Endothelial cell of umbilical vein (primary cell): ENCODE measurements at regions not wholly inside any gene's neighbourhood (a gene's known extent, or its start where the extent isn't known, plus 50 kb on each side); places are given as distances from the start of the nearest gene placed in this dataset.

Experiments
- BruUV-seq: library from RNA; stranded (reverse); fragments of 400-500 nt; replicated peaks from 2 replicates; lab custom pipeline; 2021; lab: Mats Ljungman, UMichigan
- CTCF ChIA-PET: fragments of 300-600, 350-600 bp; sonication (Branson Sonifier 250); formaldehyde crosslinking; loops from one replicate; lab custom pipeline; 2021; ENCODE audit warnings: antibody characterized with exemption, inconsistent platforms; lab: Charles Lee
- POLR2A ChIA-PET: fragments of 300-600, 350-600 bp; sonication (Branson Sonifier 250); formaldehyde crosslinking; loops from one replicate; lab custom pipeline; 2021; ENCODE audit warnings: antibody characterized with exemption, inconsistent platforms; lab: Charles Lee
- DNase-seq: peaks from one replicate; pipeline ENCODE4 v3.0.0-alpha.2; 2011; ENCODE audit warnings: low read depth, low spot score
- FAIRE-seq: peaks from 2 replicates; lab custom pipeline; 2011; peaks lifted over from hg19 to GRCh38; lab: Jason Lieb, UNC
- H2AFZ ChIP-seq: 2 replicates; pipeline ENCODE4 v1.6.0; 2012; ENCODE audit warnings: low read depth, low read length, control low read depth, inconsistent platforms
- H3K27ac ChIP-seq: 2 replicates; pipeline ENCODE4 v1.5.1; 2011; ENCODE audit warnings: low read depth, mild to moderate bottlenecking, control low read depth, low read length, moderate library complexity; ENCODE audit not compliant: insufficient read depth
- H3K27me3 ChIP-seq, 2 experiments: 2 replicates each; pipeline versions ENCODE4 v1.6.0 to v1.6.1; 2011; ENCODE audit warnings: low read length in 2 of 2, mixed read lengths in 1 of 2; ENCODE audit not compliant: control insufficient read depth in 2 of 2, insufficient read depth in 2 of 2
- H3K36me3 ChIP-seq, 2 experiments: 2 replicates in 1 of 2; 3 replicates in 1 of 2; pipeline ENCODE4 v1.5.1; 2011; ENCODE audit warnings: low read length in 2 of 2, mild to moderate bottlenecking in 1 of 2, moderate library complexity in 1 of 2; ENCODE audit not compliant: control insufficient read depth in 2 of 2, insufficient read depth in 2 of 2; ENCODE audit errors: extremely low read depth in 1 of 2
- H3K4me1 ChIP-seq: 3 replicates; pipeline ENCODE4 v1.5.1; 2011; ENCODE audit warnings: mild to moderate bottlenecking, low read length; ENCODE audit not compliant: control insufficient read depth, insufficient read depth; ENCODE audit errors: extremely low read depth
- H3K4me2 ChIP-seq: 2 replicates; pipeline ENCODE4 v1.6.1; 2011; ENCODE audit warnings: low read length, control low read depth, mixed read lengths; ENCODE audit not compliant: insufficient read depth
- H3K4me3 ChIP-seq, 3 experiments: fragments of 200-600 bp in 1 of 3; sonication (generic), shearing (Covaris generic) in 1 of 3; replicated peaks in 1 of 3; 2 replicates each; pipeline ENCODE4 v1.5.1; 2011 to 2016; ENCODE audit warnings: control low read depth in 3 of 3, low read length in 3 of 3, mild to moderate bottlenecking in 2 of 3, inconsistent platforms in 1 of 3, low read depth in 1 of 3, moderate library complexity in 1 of 3; ENCODE audit not compliant: insufficient read depth in 1 of 3
- H3K79me2 ChIP-seq: 2 replicates; pipeline ENCODE4 v1.6.0; 2012; ENCODE audit warnings: low read length, inconsistent platforms; ENCODE audit not compliant: control insufficient read depth, insufficient read depth
- H3K9ac ChIP-seq: replicated peaks from 2 replicates; pipeline ENCODE3; 2011; ENCODE audit warnings: low read length, control low read depth; ENCODE audit not compliant: insufficient read depth; ENCODE audit errors: extremely low read depth
- H3K9me1 ChIP-seq: replicated peaks from 3 replicates; pipeline ENCODE4 v1.6.0; 2011; ENCODE audit warnings: mild to moderate bottlenecking, low read length; ENCODE audit not compliant: control insufficient read depth, insufficient read depth; ENCODE audit errors: extremely low read depth
- H3K9me3 ChIP-seq: replicated peaks from 2 replicates; pipeline ENCODE4 v1.5.1; 2012; ENCODE audit warnings: low read length, inconsistent platforms; ENCODE audit not compliant: control insufficient read depth, insufficient read depth
- H4K20me1 ChIP-seq: replicated peaks from 2 replicates; pipeline ENCODE3; 2011; ENCODE audit warnings: mild to moderate bottlenecking, low read length; ENCODE audit not compliant: control insufficient read depth, insufficient read depth; ENCODE audit errors: extremely low read depth
- CTCF ChIP-seq, 2 donors: IDR thresholded peaks; 1 replicate in 1 of 2; 2 replicates in 1 of 2; pipeline ENCODE4 v1.5.1; 2011; ENCODE audit warnings: low read length in 2 of 2, mild to moderate bottlenecking in 2 of 2, moderate library complexity in 2 of 2, control low read depth in 1 of 2, inconsistent platforms in 1 of 2, low read depth in 1 of 2; ENCODE audit not compliant: insufficient read depth in 1 of 2; ENCODE audit errors: extremely low read depth in 1 of 2
- FOS ChIP-seq: IDR thresholded peaks from 2 replicates; pipeline ENCODE4 v1.6.1; 2011; ENCODE audit warnings: mild to moderate bottlenecking, low read length, moderate library complexity, borderline replicate concordance; ENCODE audit not compliant: insufficient read depth
- MAX ChIP-seq: IDR thresholded peaks from 2 replicates; pipeline ENCODE4 v1.6.1; 2011; ENCODE audit not compliant: insufficient read depth, insufficient read length
- dilution Hi-C: fragments of 300-500 bp; cut with MboI; formaldehyde crosslinking; loops from one replicate; pipeline ENCODE4 v1.15.0; 2019; ENCODE audit warnings: low sequenced_read_pairs; ENCODE audit not compliant: extremely low pct_ligation_motif_present
- intact Hi-C: fragments of 100-400 bp; cut with micrococcal nuclease; formaldehyde crosslinking; loops from one replicate; pipeline ENCODE4 v1.10.0; 2022

GRCh38 chr3:56917361-56918110 lies 115.8 kb upstream of the ARHGEF3 start:
- H3K36me3 ChIP-seq: no peaks in the 10 kb centered on the region

GRCh38 chr3:56916716-56917360 lies 115.1 kb upstream of the ARHGEF3 start:
- dilution Hi-C loops: no loop called here

More at GRCh38 chr3:56917361-56918110, 115.8 kb upstream of the ARHGEF3 start:
- DNase-seq (no peak), FAIRE-seq (no peak)
- Histone ChIP-seq H2AFZ (peak overlapping the region; percentile 48), H3K9me1 (no peaks in the 10 kb centered on the region), H3K79me2 (no peaks in the 10 kb centered on the region), H3K9me3 (no peaks in the 10 kb centered on the region), H3K9ac (no peak overlapping the region), H4K20me1 (no peaks in the 10 kb centered on the region), H3K4me1 (peaks cover 35% of the 10 kb centered on the region), H3K27ac (peak overlapping the region; percentile 42), H3K27me3 (no peaks in the 10 kb centered on the region), H3K4me2 (peak overlapping the region; percentile 35), H3K4me3 (no peak overlapping the region)
- CTCF ChIA-PET: interaction anchor here (0.9 to 2.0 kb wide), 3 partner anchors 61 to 116 kb away, joined by 3 to 7 read pairs (median 5); partner anchors contain the start of gene ARHGEF3
- dilution Hi-C loops: no loop called here
- BruUV-seq: TSS peak; percentile 93
- TF ChIP-seq FOS (no peak), MAX (no peak)
- intact Hi-C loops: loop anchor here (5.0 kb wide), 1 partner anchor 40 kb away; no protein-coding TSS in a partner anchor
- POLR2A ChIA-PET: no interaction called here

More at GRCh38 chr3:56916716-56917360, 115.1 kb upstream of the ARHGEF3 start:
- POLR2A ChIA-PET: no interaction called here
- TF ChIP-seq CTCF (IDR thresholded peaks at IDR 0.05; ENCODE audit: extremely low read depth in 1 of 2, insufficient read depth in 1 of 2, low read depth in 1 of 2, low read length in 2 of 2): no peak
- Histone ChIP-seq H3K4me1 (peaks cover 30% of the 10 kb centered on the region), H3K9ac (no peak overlapping the region), H3K27ac (no peak overlapping the region), H4K20me1 (no peaks in the 10 kb centered on the region), H3K4me2 (no peak overlapping the region), H3K4me3 (no peak overlapping the region), H3K36me3 (no peaks in the 10 kb centered on the region), H3K9me3 (no peaks in the 10 kb centered on the region), H3K27me3 (no peaks in the 10 kb centered on the region), H3K9me1 (no peaks in the 10 kb centered on the region), H2AFZ (no peak overlapping the region), H3K79me2 (no peaks in the 10 kb centered on the region)
- CTCF ChIA-PET: interaction anchor here (0.9 to 2.0 kb wide), 3 partner anchors 60 to 115 kb away, joined by 3 to 7 read pairs (median 5); partner anchors contain the start of gene ARHGEF3
- FAIRE-seq (no peak), DNase-seq (no peak)
- BruUV-seq: no TSS peak
- intact Hi-C loops: loop anchor here (5.0 kb wide), 1 partner anchor 40 kb away; no protein-coding TSS in a partner anchor
